ENCODE measurements at regions not wholly inside any gene's neighbourhood (a gene's known extent, or its start where the extent isn't known, plus 50 kb on each side); places are given as distances from the start of the nearest gene placed in this dataset.

- TF ChIP-seq CTCF (conservative IDR thresholded peaks at IDR 0.05; ENCODE audit: low read length) (no peak), EZH2phosphoT487 (IDR thresholded peaks at IDR 0.05; ENCODE audit: borderline replicate concordance) (no peak)
Measured at GRCh38 chr2:234733795-234734600, 217.8 kb upstream of the SH3BP4 start.

All from Loucy (cell line).